Fibroblast of lung (primary cell): ENCODE measurements at regions not wholly inside any gene's neighbourhood (a gene's known extent, or its start where the extent isn't known, plus 50 kb on each side); places are given as distances from the start of the nearest gene placed in this dataset.

Source experiments
- CTCF ChIP-seq, 2 donors: IDR thresholded peaks in 1 of 2; conservative IDR thresholded peaks in 1 of 2; 1 replicate in 1 of 2; 2 replicates in 1 of 2; pipeline ENCODE4 v1.5.1; 2011 to 2012; ENCODE audit warnings: low read length in 2 of 2, control low read depth in 1 of 2, inconsistent platforms in 1 of 2, low read depth in 1 of 2, mild to moderate bottlenecking in 1 of 2
- EZH2 ChIP-seq: IDR thresholded peaks from 2 replicates; pipeline ENCODE4 v1.5.1; 2012; ENCODE audit warnings: low read length, control low read depth, mild to moderate bottlenecking; ENCODE audit errors: missing control alignments

- TF ChIP-seq CTCF (conservative IDR thresholded peaks at IDR 0.05 in 1 of 2, IDR thresholded peaks at IDR 0.05 in 1 of 2; ENCODE audit: low read depth in 1 of 2, low read length in 2 of 2) (no peak), EZH2 (no peak)
These were observed 160.7 kb upstream of the RTL1 start for GRCh38 chr14:101064121-101064661.
